Astrocyte of the spinal cord (primary cell): ENCODE measurements at regions not wholly inside any gene's neighbourhood (a gene's known extent, or its start where the extent isn't known, plus 50 kb on each side); places are given as distances from the start of the nearest gene placed in this dataset.

Source experiments
- DNase-seq: peaks from one replicate; pipeline ENCODE4 v3.0.0; 2011; ENCODE audit warnings: low read depth, low spot score
- H3K4me3 ChIP-seq: 2 replicates; pipeline ENCODE4 v1.5.1; 2011; ENCODE audit warnings: low read depth, mild to moderate bottlenecking, low read length, moderate library complexity
- in situ Hi-C: cut with HindIII; loops from 2 replicates; pipeline ENCODE4 v1.10.0; 2017; ENCODE audit warnings: low sequenced_read_pairs
- TF ChIP-seq, protein P1 (sequence below): IDR thresholded peaks from 2 replicates; pipeline ENCODE4 v1.5.1; 2012; ENCODE audit warnings: low read depth, mild to moderate bottlenecking, low read length, inconsistent platforms

DNA sequence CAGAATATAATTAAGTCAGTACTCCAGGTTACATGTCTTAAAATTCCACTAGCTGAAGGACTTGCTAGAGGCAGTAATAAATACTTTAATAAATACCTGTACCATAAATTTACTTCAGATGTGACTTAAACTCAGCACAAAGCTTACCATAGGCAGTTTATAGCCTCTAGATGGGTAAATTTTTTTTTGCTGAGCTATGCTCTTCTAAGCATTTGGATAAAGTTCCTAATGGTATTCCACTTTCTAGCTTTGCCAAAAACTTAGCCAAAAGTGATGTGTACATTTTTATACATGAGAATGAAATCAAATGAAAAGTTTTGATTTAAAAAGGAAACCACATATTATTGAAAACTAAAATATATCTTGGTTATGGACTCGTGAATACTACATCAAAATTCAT, 63.7 kb upstream of the DHX40 start:
- TF ChIP-seq, protein P1, sequence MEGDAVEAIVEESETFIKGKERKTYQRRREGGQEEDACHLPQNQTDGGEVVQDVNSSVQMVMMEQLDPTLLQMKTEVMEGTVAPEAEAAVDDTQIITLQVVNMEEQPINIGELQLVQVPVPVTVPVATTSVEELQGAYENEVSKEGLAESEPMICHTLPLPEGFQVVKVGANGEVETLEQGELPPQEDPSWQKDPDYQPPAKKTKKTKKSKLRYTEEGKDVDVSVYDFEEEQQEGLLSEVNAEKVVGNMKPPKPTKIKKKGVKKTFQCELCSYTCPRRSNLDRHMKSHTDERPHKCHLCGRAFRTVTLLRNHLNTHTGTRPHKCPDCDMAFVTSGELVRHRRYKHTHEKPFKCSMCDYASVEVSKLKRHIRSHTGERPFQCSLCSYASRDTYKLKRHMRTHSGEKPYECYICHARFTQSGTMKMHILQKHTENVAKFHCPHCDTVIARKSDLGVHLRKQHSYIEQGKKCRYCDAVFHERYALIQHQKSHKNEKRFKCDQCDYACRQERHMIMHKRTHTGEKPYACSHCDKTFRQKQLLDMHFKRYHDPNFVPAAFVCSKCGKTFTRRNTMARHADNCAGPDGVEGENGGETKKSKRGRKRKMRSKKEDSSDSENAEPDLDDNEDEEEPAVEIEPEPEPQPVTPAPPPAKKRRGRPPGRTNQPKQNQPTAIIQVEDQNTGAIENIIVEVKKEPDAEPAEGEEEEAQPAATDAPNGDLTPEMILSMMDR: no peak
- DNase-seq: no peak
- in situ Hi-C loops: no loop called here
- H3K4me3 ChIP-seq: no peak overlapping the region

DNA sequence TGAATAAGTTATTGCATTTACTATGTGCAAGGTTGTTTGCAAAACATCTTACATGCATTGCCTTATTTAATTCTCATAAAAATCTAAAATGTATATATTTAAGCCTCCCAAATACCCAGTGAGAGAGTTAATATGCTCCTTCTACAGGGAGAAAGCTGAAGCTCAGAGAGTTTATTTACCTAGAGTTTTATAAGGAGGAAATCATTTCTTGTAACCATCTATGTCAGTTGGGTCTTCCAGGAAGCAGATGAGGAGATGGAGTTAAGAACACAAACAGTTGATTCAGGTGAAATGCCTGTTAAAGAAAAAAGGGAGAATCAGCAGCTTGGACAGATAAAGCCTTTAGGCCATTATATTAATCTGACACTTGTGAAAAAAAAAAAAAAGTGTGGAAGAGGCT, 62.6 kb upstream of the DHX40 start:
- in situ Hi-C loops: no loop called here
- DNase-seq: no peak
- TF ChIP-seq, protein P1: no peak
- H3K4me3 ChIP-seq: no peak overlapping the region

DNA sequence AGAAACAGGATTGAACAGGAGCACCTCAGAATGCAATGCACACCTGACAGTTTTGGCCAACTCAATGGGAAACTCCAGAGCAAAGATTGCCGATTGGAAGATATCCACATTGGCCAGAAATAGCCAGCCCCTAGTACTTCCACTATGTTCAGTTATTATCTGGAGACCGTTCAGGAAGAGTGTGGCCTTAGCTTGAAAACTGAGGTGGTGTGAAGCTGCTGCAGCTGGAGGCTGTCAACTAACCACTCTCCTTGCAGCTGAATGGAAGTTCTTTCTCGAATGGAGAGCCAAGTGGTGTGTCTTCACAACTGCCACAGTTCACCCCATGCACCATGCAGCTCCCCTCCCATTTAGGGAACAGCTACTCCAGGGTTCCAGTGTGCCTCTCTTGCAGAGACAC, 61.9 kb upstream of the DHX40 start:
- in situ Hi-C loops: no loop called here
- TF ChIP-seq, protein P1: no peak
- DNase-seq: no peak
- H3K4me3 ChIP-seq: no peak overlapping the region

DNA sequence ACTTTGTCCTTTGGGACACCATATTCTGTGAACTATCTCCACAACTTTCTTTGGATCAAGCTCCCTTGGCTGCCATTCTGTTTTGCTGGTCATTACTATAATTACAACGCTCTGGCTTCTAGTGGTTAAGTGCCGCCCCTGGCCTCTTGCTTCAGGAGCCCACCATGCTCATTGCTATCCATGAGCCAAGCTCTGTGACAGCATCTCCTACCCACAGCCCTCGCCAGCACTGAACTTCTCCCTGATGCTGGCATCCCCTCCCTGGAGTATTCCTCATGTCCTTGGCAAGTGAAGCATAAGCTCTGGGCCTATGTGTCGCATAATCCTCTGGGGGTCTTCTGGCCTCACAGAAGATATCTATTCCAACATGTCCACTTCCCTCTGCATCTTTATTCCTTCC, 60.6 kb upstream of the DHX40 start:
- TF ChIP-seq, protein P1: no peak
- DNase-seq: no peak
- H3K4me3 ChIP-seq: no peak overlapping the region
- in situ Hi-C loops: no loop called here

DNA sequence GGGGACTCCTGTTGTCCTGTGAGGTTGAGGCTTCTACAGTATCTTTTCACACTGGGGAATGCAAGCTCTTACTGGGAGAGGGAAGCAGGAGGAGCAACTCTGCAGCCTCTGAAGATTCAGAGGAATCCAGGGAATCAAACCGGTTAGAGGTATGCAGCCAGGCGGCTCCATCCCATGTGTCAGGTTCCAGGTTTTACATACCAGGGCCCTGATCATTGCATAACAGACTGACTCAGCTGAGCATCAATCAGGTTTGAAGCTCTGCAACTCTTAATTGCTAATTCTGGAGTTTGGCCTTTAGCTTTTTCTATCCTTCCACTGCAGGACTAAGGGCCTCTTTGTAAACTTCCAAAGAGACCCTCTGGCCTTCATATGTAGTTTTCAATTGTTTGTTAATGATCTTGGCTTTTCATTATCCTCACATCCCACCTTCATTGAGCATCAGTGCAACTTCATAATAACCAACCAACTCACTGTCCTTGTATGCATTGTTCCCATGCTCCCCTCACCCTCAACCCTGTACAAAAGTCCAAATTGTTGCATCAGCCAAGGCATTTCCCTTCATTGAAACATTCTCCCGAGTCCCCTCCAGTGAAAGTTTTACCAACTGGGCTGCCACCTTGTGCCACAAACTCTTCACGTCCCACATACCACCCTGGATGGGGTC, 59.7 kb upstream of the DHX40 start:
- in situ Hi-C loops: no loop called here
- no peak for DNase-seq
- no peak overlapping the region for H3K4me3 ChIP-seq
- TF ChIP-seq, protein P1: no peak

DNA sequence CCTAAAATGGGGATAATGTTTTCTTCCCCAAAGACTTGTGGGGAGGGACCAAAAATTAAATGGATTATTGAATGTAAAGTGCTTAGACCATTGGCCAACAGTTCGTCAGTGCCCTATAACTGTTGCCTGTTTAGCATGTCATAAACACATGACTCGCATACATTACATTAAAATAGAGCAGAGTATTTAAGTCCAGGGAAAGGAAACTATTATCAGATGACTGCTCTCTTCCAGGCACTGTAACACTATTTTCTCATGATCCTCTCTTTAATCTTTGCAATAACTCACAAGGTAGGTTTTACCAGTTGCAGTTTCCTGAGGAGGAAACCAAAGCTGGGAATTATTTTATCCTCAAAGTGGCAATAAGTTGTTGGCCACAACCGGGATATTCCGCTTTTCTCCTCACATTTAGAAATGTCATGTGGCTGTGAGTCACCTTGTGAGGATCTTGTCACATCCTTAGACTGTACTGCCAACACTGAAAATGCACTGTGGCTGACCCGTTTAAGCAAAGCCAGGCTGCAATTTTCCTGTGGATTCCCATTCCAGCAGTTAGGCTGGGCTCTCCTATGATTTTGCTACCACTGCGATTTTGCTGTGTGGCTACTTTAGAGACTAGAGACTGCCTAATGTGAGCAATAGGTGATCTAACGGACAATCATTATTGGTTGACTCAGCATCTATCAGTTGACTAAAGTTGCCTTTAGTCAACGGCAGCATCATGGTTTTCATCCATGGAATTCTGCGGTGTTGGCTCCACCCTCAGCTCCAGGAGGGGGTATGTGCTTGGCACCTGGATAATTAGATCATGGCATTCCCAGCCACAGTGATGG, 58.3 kb upstream of the DHX40 start:
- in situ Hi-C loops: no loop called here
- TF ChIP-seq, protein P1: no peak
- no peak for DNase-seq
- H3K4me3 ChIP-seq: no peak overlapping the region
